Ascending aorta (tissue), 2 donors: ENCODE measurements at regions not wholly inside any gene's neighbourhood (a gene's known extent, or its start where the extent isn't known, plus 50 kb on each side); places are given as distances from the start of the nearest gene placed in this dataset.

Experiments
- DNase-seq, 2 donors: peaks; one replicate each; pipeline ENCODE4 v3.0.0-alpha.2; 2019; ENCODE audit warnings: low spot score in 2 of 2
- H3K27ac ChIP-seq, 2 donors: fragments of 200-600 bp; sonication (generic); one replicate each; pipeline ENCODE4 v1.5.1; 2016 to 2017; ENCODE audit warnings: mild to moderate bottlenecking in 1 of 2
- H3K27me3 ChIP-seq: fragments of 200-600 bp; sonication (generic); one replicate; pipeline ENCODE4 v1.5.1; 2017
- H3K36me3 ChIP-seq, 2 donors: fragments of 200-600 bp; sonication (generic); one replicate each; pipeline ENCODE4 v1.5.1; 2016
- H3K4me1 ChIP-seq, 2 donors: fragments of 200-600 bp; sonication (generic); one replicate each; pipeline ENCODE4 v1.5.1; 2016 to 2017; ENCODE audit warnings: mild to moderate bottlenecking in 1 of 2
- H3K4me3 ChIP-seq, 2 donors: fragments of 200-600 bp; sonication (generic); one replicate each; pipeline ENCODE4 v1.5.1; 2016 to 2017; ENCODE audit warnings: mild to moderate bottlenecking in 1 of 2
- H3K9me3 ChIP-seq, 2 donors: fragments of 200-600 bp; sonication (generic); one replicate each; pipeline ENCODE4 v1.5.1; 2016
- intact Hi-C: fragments of 100-400 bp; cut with DNase I; formaldehyde crosslinking; loops from one replicate; pipeline ENCODE4 v1.15.1; 2023
- TF ChIP-seq, protein P1 (sequence below), 3 experiments: fragments of 200-600 bp in 2 of 3; fragments of 450-650 bp in 1 of 3; sonication (generic) in 2 of 3; IDR thresholded peaks; one replicate each; pipeline ENCODE4 v1.5.1; 2016 to 2019; ENCODE audit warnings: antibody characterized with exemption in 3 of 3, mild to moderate bottlenecking in 1 of 3, moderate library complexity in 1 of 3

DNA sequence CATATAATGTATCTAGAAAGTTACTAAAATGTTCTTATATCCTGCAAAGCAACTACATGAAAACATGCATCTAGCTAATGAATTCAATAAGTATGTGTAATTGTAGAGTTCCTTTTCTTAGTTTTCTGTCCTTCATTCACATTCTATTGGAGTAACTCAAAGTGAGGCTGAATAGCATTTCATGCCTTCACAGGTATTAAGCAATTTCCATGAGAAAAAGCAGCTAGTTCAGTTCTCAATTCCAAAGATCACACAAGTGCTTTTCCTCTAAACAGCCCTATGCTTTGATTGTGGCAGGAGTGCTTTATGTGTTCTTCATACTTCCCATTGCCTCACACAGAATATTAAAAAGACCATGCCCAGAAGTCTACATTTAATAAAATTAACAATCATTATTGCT, 274.9 kb downstream of the RFPL4B start:
- TF ChIP-seq, protein P1, sequence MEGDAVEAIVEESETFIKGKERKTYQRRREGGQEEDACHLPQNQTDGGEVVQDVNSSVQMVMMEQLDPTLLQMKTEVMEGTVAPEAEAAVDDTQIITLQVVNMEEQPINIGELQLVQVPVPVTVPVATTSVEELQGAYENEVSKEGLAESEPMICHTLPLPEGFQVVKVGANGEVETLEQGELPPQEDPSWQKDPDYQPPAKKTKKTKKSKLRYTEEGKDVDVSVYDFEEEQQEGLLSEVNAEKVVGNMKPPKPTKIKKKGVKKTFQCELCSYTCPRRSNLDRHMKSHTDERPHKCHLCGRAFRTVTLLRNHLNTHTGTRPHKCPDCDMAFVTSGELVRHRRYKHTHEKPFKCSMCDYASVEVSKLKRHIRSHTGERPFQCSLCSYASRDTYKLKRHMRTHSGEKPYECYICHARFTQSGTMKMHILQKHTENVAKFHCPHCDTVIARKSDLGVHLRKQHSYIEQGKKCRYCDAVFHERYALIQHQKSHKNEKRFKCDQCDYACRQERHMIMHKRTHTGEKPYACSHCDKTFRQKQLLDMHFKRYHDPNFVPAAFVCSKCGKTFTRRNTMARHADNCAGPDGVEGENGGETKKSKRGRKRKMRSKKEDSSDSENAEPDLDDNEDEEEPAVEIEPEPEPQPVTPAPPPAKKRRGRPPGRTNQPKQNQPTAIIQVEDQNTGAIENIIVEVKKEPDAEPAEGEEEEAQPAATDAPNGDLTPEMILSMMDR (IDR thresholded peaks at IDR 0.05): no peak
- H3K27me3 ChIP-seq: no peaks in the 10 kb centered on the region
- intact Hi-C loops: no loop called here
- no peaks in the 10 kb centered on the region for H3K9me3 ChIP-seq
- H3K27ac ChIP-seq: no peak overlapping the region
- H3K4me3 ChIP-seq: no peak overlapping the region
- H3K4me1 ChIP-seq: no peaks in the 10 kb centered on the region
- H3K36me3 ChIP-seq: no peaks in the 10 kb centered on the region
- DNase-seq: no peak

DNA sequence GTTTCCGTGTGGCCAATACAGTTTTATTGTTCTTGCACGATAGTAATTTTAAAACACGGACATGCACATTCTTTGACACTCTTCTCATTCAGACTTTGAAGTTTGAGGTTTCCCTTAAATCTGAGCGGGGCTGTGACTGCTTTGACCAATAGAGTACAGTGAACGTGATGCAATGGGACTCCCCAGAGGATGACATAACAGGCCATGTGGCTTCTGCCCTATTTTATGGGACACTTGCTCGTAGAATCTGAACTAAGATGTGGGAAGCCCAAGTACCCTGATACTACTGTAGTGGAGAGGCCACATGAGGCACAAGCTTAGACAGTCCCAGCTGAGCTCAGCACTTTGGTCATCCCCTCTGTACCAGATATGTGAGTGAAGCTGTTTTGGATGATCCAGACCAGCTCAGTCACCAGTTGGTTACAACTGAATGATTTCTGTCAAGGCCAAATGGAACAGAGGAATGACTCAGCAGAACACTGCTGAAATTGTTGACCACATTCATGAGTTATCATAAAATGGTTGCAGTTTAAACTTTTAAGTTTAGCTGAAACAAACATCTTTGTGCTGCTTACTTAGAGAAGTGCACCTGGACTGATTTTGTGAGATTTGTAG, 279.4 kb downstream of the RFPL4B start:
- no peaks in the 10 kb centered on the region for H3K36me3 ChIP-seq
- H3K27me3 ChIP-seq: no peaks in the 10 kb centered on the region
- H3K4me1 ChIP-seq: no peaks in the 10 kb centered on the region
- no peaks in the 10 kb centered on the region for H3K9me3 ChIP-seq
- no peak overlapping the region for H3K27ac ChIP-seq
- intact Hi-C loops: no loop called here
- no peak for DNase-seq
- H3K4me3 ChIP-seq: no peak overlapping the region
- TF ChIP-seq, protein P1 (IDR thresholded peaks at IDR 0.05): no peak

DNA sequence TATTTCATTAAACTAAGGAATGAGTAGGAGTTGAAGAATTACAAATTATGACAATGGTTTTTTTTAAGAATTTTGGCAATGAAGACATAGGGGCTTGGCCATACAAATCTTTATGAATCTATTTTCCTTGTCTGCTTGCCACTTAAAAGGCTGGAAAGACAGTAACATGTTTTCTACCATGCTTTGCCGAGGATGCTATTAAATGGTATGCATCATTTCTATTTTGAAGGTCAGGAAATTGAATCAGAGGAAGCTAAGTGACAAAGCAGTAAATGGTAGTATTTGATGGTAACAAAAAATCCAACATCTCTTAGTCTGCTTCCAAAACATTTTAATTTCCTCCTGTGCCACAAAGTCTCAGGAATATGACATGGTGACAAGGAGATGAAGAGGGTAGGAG, 287.2 kb downstream of the RFPL4B start:
- DNase-seq: no peak
- intact Hi-C loops: no loop called here
- Histone ChIP-seq H3K27me3 (no peaks in the 10 kb centered on the region), H3K36me3 (no peaks in the 10 kb centered on the region), H3K4me3 (no peak overlapping the region), H3K4me1 (no peaks in the 10 kb centered on the region), H3K27ac (no peak overlapping the region), H3K9me3 (no peaks in the 10 kb centered on the region)
- TF ChIP-seq, protein P1 (IDR thresholded peaks at IDR 0.05): no peak

DNA sequence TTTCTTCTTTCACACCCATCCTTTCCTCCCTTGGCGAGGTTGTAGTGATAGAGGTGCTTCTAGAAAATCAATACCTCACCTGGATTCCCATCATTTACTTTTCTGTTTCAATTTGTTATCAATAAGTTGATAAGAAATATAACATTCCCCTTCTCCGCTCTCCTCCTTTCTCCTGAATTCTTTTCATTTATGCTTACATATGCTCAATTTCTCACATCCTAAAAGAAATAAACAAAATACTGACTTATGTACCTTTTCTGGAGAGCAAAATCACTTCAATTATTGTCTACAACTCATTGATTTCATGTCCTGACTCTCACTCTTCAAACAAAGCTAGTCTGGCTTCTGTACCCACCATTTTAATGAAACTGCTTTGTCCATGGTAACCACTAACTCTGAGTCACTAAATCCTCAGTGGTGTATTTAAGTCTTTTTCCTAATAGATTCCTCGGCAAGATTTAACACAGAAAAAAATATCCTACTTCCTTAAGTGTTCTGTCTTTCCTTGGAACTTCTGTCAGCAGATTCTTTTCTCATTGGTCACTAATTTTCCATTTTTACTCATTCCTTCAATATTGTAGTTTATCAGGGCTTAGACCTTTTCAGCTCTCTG, 289.6 kb downstream of the RFPL4B start:
- no peaks in the 10 kb centered on the region for H3K27me3 ChIP-seq
- intact Hi-C loops: no loop called here
- TF ChIP-seq, protein P1 (IDR thresholded peaks at IDR 0.05): no peak
- DNase-seq: no peak
- H3K4me3 ChIP-seq: no peak overlapping the region
- no peaks in the 10 kb centered on the region for H3K36me3 ChIP-seq
- no peaks in the 10 kb centered on the region for H3K4me1 ChIP-seq
- no peaks in the 10 kb centered on the region for H3K9me3 ChIP-seq
- no peak overlapping the region for H3K27ac ChIP-seq

DNA sequence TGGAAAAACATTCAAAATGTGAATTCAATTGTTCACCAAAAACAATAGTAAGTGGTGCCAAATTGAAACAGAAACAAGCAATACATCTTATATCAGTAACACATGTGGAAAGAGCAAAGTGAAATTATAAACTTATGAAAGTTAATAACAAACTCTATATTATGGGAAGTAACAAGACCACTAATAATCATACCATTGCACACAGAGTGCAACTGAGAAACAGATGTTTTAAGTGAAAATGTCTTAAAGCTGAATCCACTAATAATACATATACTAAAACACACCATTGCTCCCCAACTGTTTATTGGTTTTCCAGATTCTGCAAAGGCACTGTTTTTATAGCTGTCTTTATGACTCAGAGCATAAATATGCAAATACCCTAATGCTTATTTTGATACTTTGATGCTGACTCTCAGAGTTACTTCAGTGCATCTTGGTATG, 292.3 kb downstream of the RFPL4B start:
- Histone ChIP-seq H3K27ac (no peak overlapping the region), H3K27me3 (no peaks in the 10 kb centered on the region), H3K4me3 (no peak overlapping the region), H3K9me3 (no peaks in the 10 kb centered on the region), H3K36me3 (no peaks in the 10 kb centered on the region), H3K4me1 (no peaks in the 10 kb centered on the region)
- TF ChIP-seq, protein P1 (IDR thresholded peaks at IDR 0.05): no peak
- DNase-seq: no peak
- intact Hi-C loops: no loop called here
